ENCODE measurements at regions not wholly inside any gene's neighbourhood (a gene's known extent, or its start where the extent isn't known, plus 50 kb on each side); places are given as distances from the start of the nearest gene placed in this dataset.
A peak's percentile ranks its signal among the peaks of the same experiment; 100 is the strongest.

DNA sequence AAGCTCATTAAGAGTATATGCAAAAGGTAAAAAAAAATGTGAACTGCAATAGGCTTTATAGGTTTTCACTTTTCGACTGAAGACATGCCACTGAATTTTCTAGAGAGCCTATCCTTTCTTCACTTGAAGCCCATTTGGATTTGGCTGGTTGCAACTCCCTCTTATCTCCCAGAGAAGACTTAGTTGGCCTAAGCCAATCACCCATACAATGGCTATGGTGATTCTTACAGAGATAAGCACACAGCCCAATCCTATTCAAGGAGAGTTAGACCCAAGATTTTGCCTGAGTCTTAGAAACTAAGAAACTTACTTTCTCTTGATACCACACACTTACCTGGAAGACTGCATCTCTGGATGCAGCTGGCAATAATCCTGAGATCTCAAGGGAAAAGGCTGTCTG is 167.3 kb upstream of the PTCHD4 start:
- H3K9me3 Mint-ChIP-seq: peaks cover 0 to 8% of the 10 kb centered on the region in 2 donors
- no peak overlapping the region for H3K27ac Mint-ChIP-seq
- H3K4me1 Mint-ChIP-seq: no peaks in the 10 kb centered on the region
- DNase-seq (no peak), ATAC-seq (no peak)
- H3K27me3 Mint-ChIP-seq: no peaks in the 10 kb centered on the region
- H3K4me3 Mint-ChIP-seq: no peak overlapping the region

DNA sequence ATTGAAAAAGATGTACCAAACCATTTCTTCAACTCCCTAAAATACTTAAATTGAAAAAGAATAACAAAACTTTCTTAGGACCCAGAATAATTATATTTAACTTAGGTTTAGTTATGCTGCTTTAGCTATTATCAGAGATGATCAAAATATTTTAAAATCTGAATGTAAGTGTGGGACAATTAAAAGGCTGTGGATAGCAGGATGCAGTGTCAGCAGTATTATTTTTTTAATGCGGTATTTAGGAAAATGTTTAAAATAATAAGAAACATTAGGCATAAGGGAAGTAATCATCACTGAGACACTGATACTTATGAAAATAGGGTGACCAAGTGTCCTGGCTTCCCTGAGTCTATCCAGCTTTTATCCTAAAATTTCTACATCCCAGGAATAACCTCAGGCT is 161.5 kb upstream of the PTCHD4 start:
- Mint-ChIP-seq H3K27me3 (no peaks in the 10 kb centered on the region), H3K27ac (no peak overlapping the region), H3K4me1 (no peaks in the 10 kb centered on the region), H3K9me3 (peaks cover 21 to 23% of the 10 kb centered on the region in 2 donors), H3K4me3 (no peak overlapping the region)
- DNase-seq (no peak), ATAC-seq (no peak)

DNA sequence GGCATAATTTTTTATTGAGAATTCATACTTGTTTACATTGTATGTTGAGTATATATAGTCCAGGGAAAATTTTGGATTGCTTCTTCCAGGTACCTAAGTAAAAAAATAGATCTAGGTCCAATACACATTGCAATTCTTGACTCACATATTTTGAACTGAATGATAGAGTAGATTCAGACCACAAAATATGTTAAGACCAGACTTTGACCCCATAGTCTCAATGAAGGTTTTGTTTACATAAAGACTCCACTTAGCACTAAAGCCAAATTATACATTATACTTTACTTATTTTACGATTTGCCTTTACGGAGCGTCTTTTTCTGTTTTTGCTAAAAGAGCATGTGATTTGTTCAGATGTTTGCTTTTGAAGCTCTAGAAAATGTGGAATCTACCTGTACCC is 144.1 kb upstream of the PTCHD4 start:
- Mint-ChIP-seq H3K4me3 (no peak overlapping the region), H3K9me3 (peaks cover 4 to 7% of the 10 kb centered on the region in 2 donors), H3K27me3 (no peaks in the 10 kb centered on the region), H3K4me1 (no peaks in the 10 kb centered on the region), H3K27ac (no peak overlapping the region)
- DNase-seq (no peak), ATAC-seq (no peak)

DNA sequence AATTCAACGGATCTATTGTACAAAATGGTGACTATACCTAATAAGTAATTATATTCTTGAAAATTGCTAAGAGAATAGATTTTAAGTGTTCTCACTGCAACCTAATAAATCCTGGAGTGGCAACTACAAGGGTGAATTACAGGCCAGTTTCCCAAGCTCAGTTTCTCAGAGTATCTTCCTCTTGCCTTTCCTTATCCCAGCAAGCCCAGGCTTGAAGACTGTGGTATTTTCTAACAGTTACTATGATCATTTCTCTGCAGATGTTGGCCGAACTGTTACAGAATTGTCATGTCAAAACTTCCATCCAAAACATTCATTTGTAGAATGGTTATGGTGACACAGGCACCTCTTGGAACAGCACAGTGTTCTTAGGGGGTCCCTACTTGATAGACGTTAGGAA is 138.1 kb upstream of the PTCHD4 start:
- H3K27me3 Mint-ChIP-seq: no peaks in the 10 kb centered on the region
- peaks cover 4 to 7% of the 10 kb centered on the region in 2 donors for H3K9me3 Mint-ChIP-seq
- H3K27ac Mint-ChIP-seq: no peak overlapping the region
- H3K4me1 Mint-ChIP-seq: no peaks in the 10 kb centered on the region
- no peak overlapping the region for H3K4me3 Mint-ChIP-seq
- DNase-seq: no peak
- ATAC-seq: no peak

DNA sequence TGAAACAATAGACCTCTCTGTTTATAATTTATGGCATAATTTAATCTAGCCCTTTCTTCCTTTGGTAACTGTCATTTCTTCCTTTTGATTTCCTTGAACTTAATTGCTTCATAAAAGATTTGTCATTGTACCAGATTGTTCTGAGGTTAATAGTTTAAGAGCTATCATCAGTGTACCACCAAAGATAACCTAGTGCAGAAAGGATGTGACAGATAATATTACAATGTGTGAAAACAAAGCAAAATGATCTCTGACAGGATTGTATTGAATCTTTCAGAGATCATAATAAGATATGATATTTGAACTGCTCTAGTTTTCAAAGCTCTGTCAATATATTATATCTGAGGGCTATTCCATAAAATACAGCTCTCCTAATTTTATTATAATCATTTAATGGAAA is 132.1 kb upstream of the PTCHD4 start:
- Mint-ChIP-seq H3K27me3 (no peaks in the 10 kb centered on the region), H3K4me3 (no peak overlapping the region), H3K4me1 (no peaks in the 10 kb centered on the region), H3K27ac (no peak overlapping the region), H3K9me3 (peaks cover 0 to 7% of the 10 kb centered on the region in 2 donors)
- ATAC-seq (no peak), DNase-seq (no peak)

DNA sequence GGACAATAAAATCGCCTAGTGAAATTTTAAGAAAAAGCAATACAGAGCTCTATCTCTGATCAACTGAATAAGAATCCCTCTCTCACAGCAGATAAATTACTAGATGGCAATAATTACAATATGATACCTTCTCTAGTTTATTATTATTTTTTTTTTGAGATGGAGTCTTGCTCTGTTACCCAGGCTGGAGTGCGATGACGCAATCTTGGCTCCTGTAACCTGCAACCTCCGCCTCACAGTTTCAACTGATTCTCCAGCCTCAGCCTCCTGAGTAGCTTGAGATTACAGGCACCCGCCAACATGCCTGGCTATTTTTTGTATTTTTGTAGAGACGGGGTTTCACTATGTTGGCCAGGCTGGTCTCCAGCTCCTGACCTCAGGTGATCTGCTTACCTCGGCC is 129.3 kb upstream of the PTCHD4 start:
- Mint-ChIP-seq H3K27ac (peak overlapping the region in 1 of 2 donors; percentile 86), H3K4me1 (no peaks in the 10 kb centered on the region), H3K4me3 (no peak overlapping the region), H3K27me3 (no peaks in the 10 kb centered on the region), H3K9me3 (peaks cover 21 to 31% of the 10 kb centered on the region in 2 donors)
- DNase-seq: no peak
- no peak for ATAC-seq

DNA sequence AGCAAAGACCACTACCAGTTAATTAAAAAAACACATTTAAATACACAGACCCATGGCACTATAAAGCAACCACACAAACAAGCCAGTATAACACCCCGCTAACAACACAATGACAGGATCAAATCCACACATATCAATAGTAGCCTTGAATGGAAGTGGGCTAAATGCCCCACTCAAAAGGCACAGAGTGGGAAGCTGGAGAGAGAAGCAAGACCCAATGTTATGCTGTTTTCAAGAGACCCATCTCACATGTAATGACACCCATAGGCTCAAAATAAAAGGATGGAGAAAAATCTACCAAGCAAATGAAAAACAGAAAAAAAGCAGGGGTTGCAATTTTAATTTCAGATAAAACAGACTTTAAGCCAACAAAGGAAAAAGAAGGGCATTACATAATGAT is 125.4 kb upstream of the PTCHD4 start:
- no peak for DNase-seq
- H3K9me3 Mint-ChIP-seq: peaks cover 23 to 38% of the 10 kb centered on the region in 2 donors

DNA sequence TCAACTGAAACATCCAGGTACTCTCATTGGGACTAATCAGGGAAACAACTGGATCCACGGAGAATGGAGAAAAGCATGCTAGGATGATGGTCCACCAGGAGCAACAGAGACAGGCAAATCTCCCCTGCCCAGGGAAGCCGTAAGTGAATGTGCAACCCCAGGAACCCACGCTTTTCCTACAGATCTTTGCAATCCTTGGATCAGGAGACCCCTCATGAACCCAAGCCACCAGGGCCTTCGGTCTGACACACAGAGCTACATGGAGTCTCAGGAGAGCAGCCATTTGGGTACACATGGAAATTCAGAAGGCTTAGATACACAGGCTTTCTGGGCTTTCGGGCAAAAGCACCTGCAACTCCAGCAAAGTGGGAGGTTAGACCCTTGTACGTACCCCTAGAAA is 122.1 kb upstream of the PTCHD4 start:
- no peak for ATAC-seq

More for the DNA sequence above, 125.4 kb upstream of the PTCHD4 start:
- Mint-ChIP-seq H3K4me1 (no peaks in the 10 kb centered on the region), H3K27ac (no peak overlapping the region), H3K4me3 (no peak overlapping the region), H3K27me3 (no peaks in the 10 kb centered on the region)
- no peak for ATAC-seq

DNA sequence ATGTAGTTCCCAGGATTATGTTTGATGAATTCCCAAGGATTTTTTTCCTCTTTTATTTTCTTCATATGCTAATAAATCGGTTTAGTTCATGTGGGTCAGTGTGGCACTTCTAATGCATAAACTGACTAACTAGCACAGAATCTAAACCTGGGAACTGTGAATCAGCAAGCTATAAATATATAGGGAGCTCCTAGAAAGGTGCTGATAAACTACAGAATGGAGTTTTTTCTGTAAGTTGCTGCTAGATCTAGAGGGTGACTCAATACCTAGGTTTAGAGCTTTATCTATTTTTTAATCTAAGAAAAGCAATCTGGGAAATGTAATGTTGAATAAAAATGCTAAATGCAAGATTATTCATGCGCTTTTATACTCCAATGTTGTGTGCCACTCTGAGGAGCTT is 118.8 kb upstream of the PTCHD4 start:
- H3K9me3 Mint-ChIP-seq: peaks cover 3 to 5% of the 10 kb centered on the region in 2 donors
- H3K27me3 Mint-ChIP-seq: no peaks in the 10 kb centered on the region
- ATAC-seq (no peak), DNase-seq (no peak)
- no peaks in the 10 kb centered on the region for H3K4me1 Mint-ChIP-seq
- no peak overlapping the region for H3K4me3 Mint-ChIP-seq
- H3K27ac Mint-ChIP-seq: no peak overlapping the region

More for the DNA sequence above, 122.1 kb upstream of the PTCHD4 start:
- Mint-ChIP-seq H3K4me1 (no peaks in the 10 kb centered on the region), H3K9me3 (peaks cover 23 to 31% of the 10 kb centered on the region in 2 donors), H3K27me3 (no peaks in the 10 kb centered on the region), H3K4me3 (no peak overlapping the region), H3K27ac (no peak overlapping the region)
- no peak for DNase-seq

DNA sequence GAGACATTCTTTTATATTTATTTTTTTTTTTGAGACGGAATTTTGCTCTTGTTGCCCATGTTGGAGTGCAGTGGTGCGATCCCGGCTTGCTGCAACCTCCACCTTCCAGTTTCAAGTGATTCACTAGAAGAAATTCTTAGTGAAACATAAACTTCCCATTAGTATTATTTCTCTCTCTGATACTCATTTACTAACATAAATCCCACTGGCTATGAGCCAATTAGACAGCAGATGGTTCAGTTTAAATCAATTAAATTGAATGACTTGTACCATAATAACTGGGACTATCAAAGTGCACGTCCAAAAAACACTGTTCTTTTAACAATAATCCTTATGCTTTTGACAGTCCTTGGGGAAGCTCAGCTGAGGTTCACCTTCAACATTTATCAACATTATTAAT is 111.2 kb upstream of the PTCHD4 start:
- DNase-seq (no peak), ATAC-seq (no peak)
- Mint-ChIP-seq H3K4me3 (no peak overlapping the region), H3K4me1 (no peaks in the 10 kb centered on the region), H3K9me3 (peaks cover 5 to 7% of the 10 kb centered on the region in 2 donors), H3K27ac (no peak overlapping the region), H3K27me3 (no peaks in the 10 kb centered on the region)

DNA sequence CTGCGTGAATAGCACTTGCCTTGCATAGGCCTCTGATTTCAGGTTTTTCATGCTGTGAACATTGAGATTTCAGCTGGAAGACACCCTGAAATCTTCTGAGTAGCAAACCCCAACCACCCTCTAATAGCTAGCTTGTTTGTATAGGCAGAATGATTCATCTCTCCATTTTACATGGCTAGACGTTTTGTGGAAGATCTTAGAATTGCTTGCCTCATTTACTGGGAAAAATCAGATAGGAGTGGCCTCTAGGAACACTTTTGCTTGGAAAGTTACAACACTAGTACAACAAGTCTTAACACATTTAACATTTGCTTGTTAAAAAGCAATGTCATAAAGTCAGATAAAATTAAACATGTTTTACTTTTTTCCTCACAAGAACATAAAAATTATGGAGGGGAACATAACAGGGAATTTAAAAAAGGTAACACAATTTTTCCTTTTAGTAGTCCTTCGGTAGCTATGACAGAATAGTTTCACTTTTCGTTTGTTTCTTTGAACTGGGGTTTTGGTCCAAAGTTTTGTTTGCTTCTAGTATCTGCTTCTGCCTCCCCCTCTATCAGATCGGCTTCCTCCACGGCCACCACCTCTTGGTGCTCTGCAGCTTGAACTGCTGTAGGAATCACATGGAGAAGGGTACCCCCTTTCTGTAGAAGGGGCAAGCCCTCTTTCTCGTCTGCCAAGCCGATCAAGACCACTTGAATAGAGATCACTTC is 102.2 kb upstream of the PTCHD4 start:
- peaks cover 4 to 15% of the 10 kb centered on the region in 2 donors for H3K9me3 Mint-ChIP-seq
- no peaks in the 10 kb centered on the region for H3K27me3 Mint-ChIP-seq

DNA sequence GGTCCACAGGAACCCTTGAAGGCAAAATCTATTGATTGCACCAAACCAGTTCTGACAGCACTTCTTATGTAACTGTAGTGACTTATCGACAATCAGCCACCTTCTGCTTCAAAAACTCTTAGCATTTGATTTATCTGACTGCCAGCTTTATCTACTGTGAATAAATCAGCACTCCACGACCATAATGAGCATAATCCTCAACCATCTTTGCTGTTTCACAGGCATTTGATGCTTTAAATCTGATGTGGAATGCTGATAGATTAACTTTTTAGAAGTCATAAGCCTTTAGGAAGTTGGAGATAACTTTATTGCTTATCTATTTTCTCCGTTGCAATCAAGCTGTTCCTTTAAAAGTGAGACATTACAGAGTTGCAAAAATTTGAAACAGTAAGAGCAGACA is 101.5 kb upstream of the PTCHD4 start:
- Mint-ChIP-seq H3K4me1 (no peaks in the 10 kb centered on the region), H3K4me3 (no peak overlapping the region), H3K27ac (no peak overlapping the region), H3K9me3 (peaks cover 4 to 15% of the 10 kb centered on the region in 2 donors), H3K27me3 (no peaks in the 10 kb centered on the region)
- DNase-seq (no peak), ATAC-seq (no peak)

More for the DNA sequence above, 102.2 kb upstream of the PTCHD4 start:
- Mint-ChIP-seq H3K4me1 (no peaks in the 10 kb centered on the region), H3K27ac (no peak overlapping the region), H3K4me3 (no peak overlapping the region)
- DNase-seq (no peak), ATAC-seq (no peak)

DNA sequence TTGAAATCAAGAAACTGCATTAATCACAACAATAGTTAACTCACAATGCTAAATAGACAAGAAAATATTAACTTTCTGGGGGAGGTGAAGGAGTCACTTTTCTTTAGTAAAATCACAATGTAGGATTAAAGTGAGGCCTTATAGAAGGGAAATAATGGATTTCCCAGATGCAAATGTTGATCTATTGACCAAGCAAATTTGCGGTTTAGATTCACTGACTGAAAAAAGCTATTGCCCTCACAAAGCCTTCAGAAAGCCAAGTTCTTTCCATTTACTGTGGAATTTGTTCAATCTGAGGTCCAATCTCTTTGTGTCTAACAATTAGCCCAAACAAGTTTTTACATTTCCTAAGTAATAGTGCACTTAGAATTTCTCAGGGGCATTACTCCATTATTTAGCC is 95.1 kb upstream of the PTCHD4 start:
- DNase-seq (no peak), ATAC-seq (no peak)
- Mint-ChIP-seq H3K9me3 (peaks cover 10 to 12% of the 10 kb centered on the region in 2 donors), H3K27ac (no peak overlapping the region), H3K27me3 (no peaks in the 10 kb centered on the region), H3K4me3 (no peak overlapping the region), H3K4me1 (no peaks in the 10 kb centered on the region)

DNA sequence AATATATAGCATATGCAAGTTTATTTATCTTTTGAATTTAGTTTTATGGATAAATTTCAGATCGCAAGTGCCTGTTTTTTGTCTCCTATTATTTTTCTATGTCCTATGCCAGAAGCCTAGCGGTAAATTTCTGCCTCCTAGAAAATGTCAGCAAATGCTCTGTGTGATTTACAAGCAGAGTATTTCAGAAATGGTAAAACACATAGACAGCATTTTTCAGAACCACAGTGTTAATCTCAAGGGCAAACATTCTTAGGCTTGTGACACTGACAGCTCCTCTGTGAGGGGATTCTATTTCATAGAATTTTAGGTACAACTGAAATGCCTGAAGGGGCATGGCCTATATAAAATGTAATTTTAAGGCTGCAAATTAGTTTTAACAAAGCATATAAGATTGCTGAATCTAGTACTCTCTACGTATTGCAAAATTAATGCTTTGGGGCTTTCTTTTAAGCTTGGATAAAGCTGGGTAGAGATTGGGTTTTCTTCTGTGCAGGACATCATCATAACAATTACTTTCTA is 89.9 kb upstream of the PTCHD4 start:
- H3K9me3 Mint-ChIP-seq: peaks cover 5 to 8% of the 10 kb centered on the region in 2 donors
- H3K27ac Mint-ChIP-seq: no peak overlapping the region
- ATAC-seq (no peak), DNase-seq (no peak)
- no peaks in the 10 kb centered on the region for H3K27me3 Mint-ChIP-seq
- no peaks in the 10 kb centered on the region for H3K4me1 Mint-ChIP-seq
- no peak overlapping the region for H3K4me3 Mint-ChIP-seq

DNA sequence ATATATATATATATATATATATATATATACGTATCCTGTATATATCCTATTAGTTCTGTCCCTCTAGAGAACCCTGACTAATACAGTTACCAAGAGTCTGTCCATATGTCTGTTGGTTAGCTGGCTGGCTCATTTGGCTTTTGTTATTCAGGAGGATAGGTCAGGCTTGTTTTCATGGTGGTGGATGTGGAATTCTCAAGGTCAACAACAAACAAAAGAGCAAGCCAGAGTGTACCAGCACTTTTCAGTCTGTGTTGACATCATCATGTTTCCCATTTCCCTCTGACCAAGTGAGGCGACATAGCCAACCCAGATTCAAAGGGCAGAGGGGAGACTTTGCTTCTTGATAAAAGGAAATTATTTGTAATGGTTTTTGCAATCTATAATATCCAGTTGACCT is 88.5 kb upstream of the PTCHD4 start:
- H3K4me3 Mint-ChIP-seq: no peak overlapping the region
- H3K27me3 Mint-ChIP-seq: no peaks in the 10 kb centered on the region
- no peaks in the 10 kb centered on the region for H3K4me1 Mint-ChIP-seq
- DNase-seq (no peak), ATAC-seq (no peak)
- H3K27ac Mint-ChIP-seq: no peak overlapping the region
- peaks cover 0 to 8% of the 10 kb centered on the region in 2 donors for H3K9me3 Mint-ChIP-seq

DNA sequence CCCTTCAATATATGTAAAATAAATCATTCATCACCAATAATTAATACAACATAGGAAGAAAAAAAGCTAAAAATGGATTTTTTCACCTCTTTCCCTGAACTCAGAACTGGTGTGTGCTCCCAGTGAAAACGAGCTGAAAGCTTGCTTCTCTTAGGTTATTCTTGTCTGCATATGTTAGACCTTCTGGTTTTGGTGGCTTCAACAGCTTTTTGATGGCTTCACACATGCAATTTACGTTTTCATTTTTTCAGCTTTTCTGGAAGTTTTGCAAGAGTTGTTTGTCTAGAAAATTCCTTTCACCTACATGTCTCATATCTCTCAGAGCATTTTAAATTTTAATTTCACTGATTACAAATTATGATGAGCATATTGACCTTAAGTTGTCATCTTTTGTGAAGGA is 86.9 kb upstream of the PTCHD4 start:
- no peak overlapping the region for H3K27ac Mint-ChIP-seq
- ATAC-seq: no peak
- no peak overlapping the region for H3K4me3 Mint-ChIP-seq
- peaks cover 0 to 8% of the 10 kb centered on the region in 2 donors for H3K9me3 Mint-ChIP-seq
- H3K27me3 Mint-ChIP-seq: no peaks in the 10 kb centered on the region
- no peaks in the 10 kb centered on the region for H3K4me1 Mint-ChIP-seq
- no peak for DNase-seq
